IMR-90 (cell line): ENCODE measurements at regions not wholly inside any gene's neighbourhood (a gene's known extent, or its start where the extent isn't known, plus 50 kb on each side); places are given as distances from the start of the nearest gene placed in this dataset.
"Not testable (repeated sequence)": the region's sequence is repeated elsewhere in the genome, so short reads cannot be mapped to it uniquely, and the experiment has no call there.

Experiments
- ATAC-seq: fragments of 200-7000 bp; cut with Tn5 transposase; 2 replicates; pipeline ENCODE4 v1.9.1; 2020; ENCODE audit warnings: low read depth, mild to moderate bottlenecking, moderate library complexity
- BruUV-seq: library from RNA; stranded (reverse); fragments of 400-500 nt; replicated peaks from 2 replicates; lab custom pipeline; 2021; lab: Mats Ljungman, UMichigan
- CTCF ChIA-PET: fragments of 300-600 bp; formaldehyde crosslinking; extraction: SDS; loops from one replicate; lab custom pipeline; 2021; ENCODE audit warnings: antibody characterized with exemption; lab: Yijun Ruan, JAX
- POLR2A ChIA-PET: fragments of 300-600 bp; sonication (Branson Sonifier 250); formaldehyde crosslinking; loops from one replicate; lab custom pipeline; 2022; ENCODE audit warnings: antibody characterized with exemption; ENCODE audit not compliant: unreplicated experiment; lab: Charles Lee
- DNase-seq: peaks from one replicate; pipeline ENCODE4 v3.0.0; 2013
- H2AFZ ChIP-seq: replicated peaks from 2 replicates; pipeline ENCODE3; 2013; ENCODE audit warnings: low read length, mild to moderate bottlenecking; ENCODE audit not compliant: poor library complexity
- H2AK5ac ChIP-seq: 2 replicates; pipeline ENCODE4 v1.6.1; 2013; ENCODE audit warnings: low read depth, low read length, inconsistent platforms
- H2AK9ac ChIP-seq: replicated peaks from 2 replicates; pipeline ENCODE3; 2013; ENCODE audit warnings: mild to moderate bottlenecking, low read depth, low read length, moderate library complexity; ENCODE audit not compliant: poor library complexity
- H2BK120ac ChIP-seq: 2 replicates; pipeline ENCODE4 v1.6.1; 2013; ENCODE audit warnings: low read depth, low read length, inconsistent platforms
- H2BK15ac ChIP-seq: 3 replicates; pipeline ENCODE4 v1.6.1; 2013; ENCODE audit warnings: low read depth, low read length, inconsistent platforms
- H2BK20ac ChIP-seq: 2 replicates; pipeline ENCODE4 v1.6.1; 2013; ENCODE audit warnings: low read depth, mild to moderate bottlenecking, inconsistent platforms, low read length, moderate library complexity
- H2BK5ac ChIP-seq: 2 replicates; pipeline ENCODE4 v1.6.1; 2013; ENCODE audit warnings: mild to moderate bottlenecking, low read depth, low read length, inconsistent platforms; ENCODE audit not compliant: poor library complexity, severe bottlenecking
- H3K14ac ChIP-seq: replicated peaks from 2 replicates; pipeline ENCODE4 v1.6.1; 2013; ENCODE audit warnings: low read depth, low read length, inconsistent platforms
- H3K18ac ChIP-seq: 2 replicates; pipeline ENCODE4 v1.6.1; 2013; ENCODE audit warnings: low read depth, low read length, control low read depth
- H3K23ac ChIP-seq: 2 replicates; pipeline ENCODE4 v1.6.1; 2013; ENCODE audit warnings: low read depth, low read length, inconsistent platforms
- H3K27ac ChIP-seq: 2 replicates; pipeline ENCODE4 v1.5.1; 2013; ENCODE audit warnings: mild to moderate bottlenecking, control low read depth, low read length; ENCODE audit not compliant: insufficient read depth
- H3K27me3 ChIP-seq: 2 replicates; pipeline ENCODE4 v1.6.1; 2013; ENCODE audit warnings: low read length; ENCODE audit not compliant: control insufficient read depth, insufficient read depth
- H3K36me3 ChIP-seq: 2 replicates; pipeline ENCODE4 v1.6.1; 2013; ENCODE audit warnings: low read length, mixed read lengths; ENCODE audit not compliant: control insufficient read depth, insufficient read depth
- H3K4ac ChIP-seq: 2 replicates; pipeline ENCODE4 v1.6.1; 2013; ENCODE audit warnings: low read depth, low read length, inconsistent platforms
- H3K4me1 ChIP-seq: 2 replicates; pipeline ENCODE4 v1.6.1; 2013; ENCODE audit warnings: low read length, mixed read lengths; ENCODE audit not compliant: control insufficient read depth, insufficient read depth
- H3K4me2 ChIP-seq: 2 replicates; pipeline ENCODE4 v1.6.1; 2013; ENCODE audit warnings: low read depth, mild to moderate bottlenecking, control low read depth, low read length, moderate library complexity
- H3K4me3 ChIP-seq: 2 replicates; pipeline ENCODE4 v1.5.1; 2013; ENCODE audit warnings: low read depth, mild to moderate bottlenecking, control low read depth, low read length, moderate library complexity; ENCODE audit not compliant: insufficient read depth
- H3K56ac ChIP-seq: 2 replicates; pipeline ENCODE4 v1.6.1; 2013; ENCODE audit warnings: low read length, inconsistent platforms; ENCODE audit not compliant: insufficient read depth; ENCODE audit errors: extremely low read depth
- H3K79me1 ChIP-seq, 2 experiments: 2 replicates each; pipeline ENCODE4 v1.6.1; 2013; ENCODE audit warnings: low read length in 2 of 2, inconsistent platforms in 1 of 2, low read depth in 1 of 2
- H3K9ac ChIP-seq: 2 replicates; pipeline ENCODE4 v1.6.1; 2013; ENCODE audit warnings: low read depth, low read length, control low read depth
- H3K9me1 ChIP-seq: 2 replicates; pipeline ENCODE4 v1.6.1; 2013; ENCODE audit warnings: low read length, inconsistent platforms; ENCODE audit not compliant: insufficient read depth
- H3K9me3 ChIP-seq: 2 replicates; pipeline ENCODE4 v1.6.1; 2013; ENCODE audit warnings: low read length; ENCODE audit not compliant: control insufficient read depth, insufficient read depth
- H4K20me1 ChIP-seq: 2 replicates; pipeline ENCODE4 v1.6.1; 2013; ENCODE audit warnings: low read length, inconsistent platforms; ENCODE audit not compliant: insufficient read depth
- H4K5ac ChIP-seq: 2 replicates; pipeline ENCODE4 v1.6.1; 2013; ENCODE audit warnings: mild to moderate bottlenecking, low read depth, low read length, control low read depth
- H4K8ac ChIP-seq, 2 experiments: 2 replicates each; pipeline ENCODE4 v1.6.1; 2013; ENCODE audit warnings: low read depth in 2 of 2, low read length in 2 of 2, control low read depth in 1 of 2, inconsistent platforms in 1 of 2
- H4K91ac ChIP-seq: 2 replicates; pipeline ENCODE4 v1.6.1; 2013; ENCODE audit warnings: low read depth, low read length, inconsistent platforms; ENCODE audit not compliant: insufficient read depth
- WGBS, 2 experiments: methylation state at CpG; one replicate each; pipeline versions ENCODE4 v1.1.5 to v1.1.7; 2013; ENCODE audit warnings: missing lambda C conversion rate in 2 of 2; ENCODE audit not compliant: insufficient read length in 1 of 2; ENCODE audit errors: extremely low coverage in 2 of 2; 5-methylcytosine and 5-hydroxymethylcytosine counted together
- dilution Hi-C: fragments of 300-500 bp; cut with HindIII; formaldehyde crosslinking; loops from one replicate; pipeline ENCODE4 v1.14.3; 2018; ENCODE audit warnings: low sequenced_read_pairs; ENCODE audit not compliant: unreplicated experiment
- in situ Hi-C: fragments of 300-500 bp; cut with MboI; formaldehyde crosslinking; loops from 3 replicates; pipeline ENCODE4 v1.14.3; 2019; ENCODE audit warnings: low sequenced_read_pairs, inconsistent platforms, mixed read lengths
- intact Hi-C: fragments of 100-400 bp; cut with micrococcal nuclease; formaldehyde crosslinking; loops from 2 replicates; pipeline ENCODE4 v1.10.0; 2022

GRCh38 chr2:87499860-87500259 lies 248.0 kb upstream of the PLGLB2 start:
- H3K9me3 ChIP-seq, CTCF ChIA-PET, in situ Hi-C loops, H3K27me3 ChIP-seq, H2AK9ac ChIP-seq, H3K36me3 ChIP-seq, H2BK20ac ChIP-seq, H2BK15ac ChIP-seq, ATAC-seq, H3K23ac ChIP-seq, H3K27ac ChIP-seq, intact Hi-C loops, H2AFZ ChIP-seq, BruUV-seq, H2AK5ac ChIP-seq, dilution Hi-C loops, H3K56ac ChIP-seq, H4K91ac ChIP-seq, H3K14ac ChIP-seq, DNase-seq, H3K9me1 ChIP-seq, H3K79me1 ChIP-seq, H3K18ac ChIP-seq, H3K4ac ChIP-seq, H4K5ac ChIP-seq, H3K4me1 ChIP-seq, H3K4me3 ChIP-seq, H2BK120ac ChIP-seq, POLR2A ChIA-PET, H3K4me2 ChIP-seq, H4K8ac ChIP-seq: not testable (repeated sequence)
- Histone ChIP-seq H2BK5ac (peak overlapping the region; percentile 62), H3K9ac (peak overlapping the region; percentile 37; the same call in 1 of the 2 replicates), H4K20me1 (peaks cover 43% of the 10 kb centered on the region)
- whole genome bisulfite sequencing, 2 experiments, result no CpG with 5 or more reads among the region's 6 CpGs

- H2BK120ac ChIP-seq, H4K8ac ChIP-seq, intact Hi-C loops, H2BK5ac ChIP-seq, H3K36me3 ChIP-seq, H3K9me1 ChIP-seq, POLR2A ChIA-PET, H3K9ac ChIP-seq, in situ Hi-C loops, H3K4me1 ChIP-seq, H3K4ac ChIP-seq, H2AK5ac ChIP-seq, CTCF ChIA-PET, H2BK15ac ChIP-seq, dilution Hi-C loops, H3K27me3 ChIP-seq, H3K4me3 ChIP-seq, H3K9me3 ChIP-seq, H2AK9ac ChIP-seq, BruUV-seq, H3K79me1 ChIP-seq, H3K23ac ChIP-seq, H4K5ac ChIP-seq, DNase-seq, H3K27ac ChIP-seq, H3K56ac ChIP-seq, H3K14ac ChIP-seq, H4K91ac ChIP-seq, H2BK20ac ChIP-seq, H2AFZ ChIP-seq, H3K18ac ChIP-seq, H3K4me2 ChIP-seq: not testable (repeated sequence)
- ATAC-seq, result peak; percentile 27
- H4K20me1 ChIP-seq, result peaks cover 37% of the 10 kb centered on the region
Measured at GRCh38 chr2:87500421-87500820, 247.5 kb upstream of the PLGLB2 start.
